ENCODE measurements at regions not wholly inside any gene's neighbourhood (a gene's known extent, or its start where the extent isn't known, plus 50 kb on each side); places are given as distances from the start of the nearest gene placed in this dataset.
A peak's percentile ranks its signal among the peaks of the same experiment; 100 is the strongest.
"Not testable (repeated sequence)": the region's sequence is repeated elsewhere in the genome, so short reads cannot be mapped to it uniquely, and the experiment has no call there.

DNA sequence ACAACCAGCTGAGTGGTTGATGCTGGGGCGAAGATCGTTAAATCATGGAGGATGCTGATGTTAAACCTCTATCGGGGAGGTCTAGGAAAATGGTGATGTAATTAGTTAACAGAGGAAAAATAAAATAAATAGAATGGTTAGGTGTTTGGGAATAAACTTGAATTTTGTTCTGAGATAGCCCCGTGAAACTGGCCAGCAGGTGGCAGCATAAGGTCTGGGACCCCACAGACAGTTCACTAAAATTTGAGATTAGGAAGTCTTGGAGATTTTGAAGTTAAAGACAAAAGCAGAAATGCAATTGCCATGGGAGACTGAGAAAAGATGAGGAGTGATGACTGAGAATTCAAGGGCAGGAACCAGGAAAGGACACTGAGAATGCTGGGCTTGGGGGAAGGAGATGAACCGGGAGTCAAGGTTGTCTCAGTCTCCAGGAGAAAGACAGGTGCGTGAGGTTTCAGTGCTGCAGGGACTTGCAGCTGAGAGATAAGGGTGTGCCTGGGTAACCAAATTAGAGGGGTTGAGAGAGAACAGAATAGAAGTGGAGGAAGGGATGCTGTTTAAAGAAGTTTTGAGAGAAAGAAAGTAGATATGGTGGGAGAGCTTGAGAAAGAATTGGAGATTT lies 248.0 kb downstream of the ZNF92 start:
- H3K36me3 ChIP-seq (ENCODE audit: control insufficient read depth, insufficient read depth, low read length); H3K4me3 ChIP-seq (ENCODE audit: low read depth, low read length); POLR2A ChIA-PET; H3K27me3 ChIP-seq (ENCODE audit: control insufficient read depth, insufficient read depth, low read length); DNase-seq (ENCODE audit: low read depth): not testable (repeated sequence)
- CTCF ChIA-PET, result interaction anchor here (0.7 to 1.0 kb wide), 3 partner anchors 29 to 671 kb away, joined by 3 to 4 read pairs (median 3); no protein-coding TSS in a partner anchor
- peak; percentile 61 for TF ChIP-seq CTCF (IDR thresholded peaks at IDR 0.05; ENCODE audit: insufficient read depth, low read depth, low read length)

GRCh38 chr7:65631236-65631635 lies 241.6 kb upstream of the VKORC1L1 start:
- H3K27me3 ChIP-seq (ENCODE audit: control insufficient read depth, insufficient read depth, low read length); CTCF ChIA-PET; H3K36me3 ChIP-seq (ENCODE audit: control insufficient read depth, insufficient read depth, low read length); H3K4me3 ChIP-seq (ENCODE audit: low read depth, low read length); POLR2A ChIA-PET; DNase-seq (ENCODE audit: low read depth): not testable (repeated sequence)

DNA sequence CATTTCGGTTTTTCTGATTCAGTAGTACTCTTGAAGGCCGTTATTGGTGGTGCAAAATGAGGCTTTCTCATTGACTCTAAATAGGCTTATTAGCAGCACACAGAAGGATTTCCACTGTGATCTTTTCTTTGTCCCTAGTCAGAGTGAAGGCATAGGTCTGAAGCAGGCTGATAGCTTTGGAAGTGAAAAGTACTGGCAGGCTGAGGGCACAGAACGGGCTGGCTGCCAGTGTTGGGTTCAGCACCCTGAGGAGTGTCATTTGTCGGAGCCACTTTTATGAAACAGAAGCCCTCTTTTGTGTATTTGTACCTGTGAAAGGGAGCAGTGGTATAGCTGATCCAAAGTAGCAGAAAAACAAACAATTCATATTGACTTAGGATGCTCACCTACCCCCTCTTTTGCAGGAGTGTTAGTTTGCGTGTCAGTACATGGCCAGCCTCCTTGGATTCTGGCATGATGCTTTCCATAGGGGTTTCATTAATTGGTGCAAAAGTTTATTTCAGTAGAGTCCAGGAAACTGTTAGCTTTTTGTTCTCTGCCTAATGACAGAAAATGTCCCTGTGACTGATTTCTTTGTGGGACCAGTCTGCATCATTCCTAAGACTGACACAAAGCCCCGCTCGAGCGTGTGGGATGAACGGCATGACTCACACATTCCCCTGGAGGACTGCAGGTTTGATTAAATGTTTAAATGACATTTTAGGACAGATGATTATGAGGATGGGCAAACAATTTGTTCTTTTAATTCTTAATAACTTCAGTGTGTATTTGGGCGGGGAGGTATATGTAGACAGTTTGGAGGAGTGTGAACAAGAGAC lies 239.1 kb upstream of the VKORC1L1 start:
- H3K4me3 ChIP-seq (ENCODE audit: low read depth, low read length); CTCF ChIA-PET; H3K27me3 ChIP-seq (ENCODE audit: control insufficient read depth, insufficient read depth, low read length); POLR2A ChIA-PET; H3K36me3 ChIP-seq (ENCODE audit: control insufficient read depth, insufficient read depth, low read length); DNase-seq (ENCODE audit: low read depth): not testable (repeated sequence)

- H3K27me3 ChIP-seq (ENCODE audit: control insufficient read depth, insufficient read depth, low read length); CTCF ChIA-PET; H3K36me3 ChIP-seq (ENCODE audit: control insufficient read depth, insufficient read depth, low read length); DNase-seq (ENCODE audit: low read depth); POLR2A ChIA-PET; H3K4me3 ChIP-seq (ENCODE audit: low read depth, low read length): not testable (repeated sequence)
Observed at GRCh38 chr7:65638918-65639317, 234.0 kb upstream of the VKORC1L1 start.

DNA sequence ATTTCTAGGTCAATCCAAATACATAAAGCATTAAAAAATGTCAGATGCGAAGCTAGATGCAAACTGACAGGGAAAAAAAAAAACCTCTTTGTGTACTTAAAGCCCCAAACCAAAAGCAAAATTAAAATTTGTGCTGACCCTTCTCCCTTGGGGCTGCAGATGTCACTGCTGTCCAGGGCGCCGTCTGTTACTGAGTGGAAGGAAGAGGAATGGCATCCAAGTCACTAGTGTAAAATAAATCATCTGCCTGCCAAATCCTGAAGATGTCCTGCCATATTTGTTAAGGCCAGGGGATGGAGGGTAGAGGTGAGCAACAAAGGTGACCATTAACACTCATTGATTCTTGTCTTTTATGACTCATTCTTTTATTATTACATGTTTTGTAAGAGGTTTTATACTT lies 233.2 kb upstream of the VKORC1L1 start:
- H3K4me3 ChIP-seq (ENCODE audit: low read depth, low read length); POLR2A ChIA-PET; CTCF ChIA-PET; H3K36me3 ChIP-seq (ENCODE audit: control insufficient read depth, insufficient read depth, low read length); DNase-seq (ENCODE audit: low read depth); H3K27me3 ChIP-seq (ENCODE audit: control insufficient read depth, insufficient read depth, low read length): not testable (repeated sequence)

DNA sequence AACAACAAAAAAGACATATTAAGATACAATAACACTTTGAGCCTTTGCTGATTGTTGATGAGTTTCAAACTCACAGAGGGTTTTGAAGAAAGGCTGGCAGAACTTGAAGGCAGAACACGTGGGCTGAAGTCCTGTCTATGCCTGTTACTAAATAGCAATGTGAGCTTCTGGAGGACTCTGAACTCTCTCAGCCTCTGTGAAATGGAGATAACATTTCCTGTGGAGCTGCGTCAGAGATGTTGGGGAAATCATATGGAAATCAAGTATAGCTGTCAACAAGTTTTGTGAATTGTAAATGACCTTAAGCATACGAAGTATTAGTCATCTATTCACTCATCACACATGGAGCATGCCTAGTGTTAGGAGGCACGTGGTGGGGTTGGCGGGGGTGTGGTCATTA lies 229.4 kb upstream of the VKORC1L1 start:
- DNase-seq (ENCODE audit: low read depth); POLR2A ChIA-PET; H3K27me3 ChIP-seq (ENCODE audit: control insufficient read depth, insufficient read depth, low read length); CTCF ChIA-PET; H3K4me3 ChIP-seq (ENCODE audit: low read depth, low read length); H3K36me3 ChIP-seq (ENCODE audit: control insufficient read depth, insufficient read depth, low read length): not testable (repeated sequence)

- CTCF ChIA-PET; POLR2A ChIA-PET; DNase-seq (ENCODE audit: low read depth); H3K4me3 ChIP-seq (ENCODE audit: low read depth, low read length); H3K36me3 ChIP-seq (ENCODE audit: control insufficient read depth, insufficient read depth, low read length); H3K27me3 ChIP-seq (ENCODE audit: control insufficient read depth, insufficient read depth, low read length): not testable (repeated sequence)
Observed at GRCh38 chr7:65647153-65647964, 225.5 kb upstream of the VKORC1L1 start.

DNA sequence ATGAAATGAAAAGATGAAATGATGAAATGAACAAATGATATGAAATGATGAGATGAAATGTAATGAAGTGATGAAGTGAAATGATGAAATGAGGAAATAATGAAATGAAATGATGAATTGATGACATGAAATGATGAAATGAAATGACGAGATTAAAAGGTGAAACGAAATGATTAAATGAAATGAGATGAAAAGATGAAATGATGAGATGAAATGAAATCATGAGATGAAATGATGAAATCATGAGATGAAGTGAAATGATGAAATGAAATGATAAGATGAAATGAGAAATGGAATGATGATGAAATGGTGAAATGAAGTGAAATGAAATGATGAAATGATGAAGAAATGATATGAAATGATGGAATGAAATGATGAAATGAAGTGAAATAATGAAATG lies 221.7 kb upstream of the VKORC1L1 start:
- H3K27me3 ChIP-seq (ENCODE audit: control insufficient read depth, insufficient read depth, low read length); POLR2A ChIA-PET; DNase-seq (ENCODE audit: low read depth); CTCF ChIA-PET; H3K36me3 ChIP-seq (ENCODE audit: control insufficient read depth, insufficient read depth, low read length); H3K4me3 ChIP-seq (ENCODE audit: low read depth, low read length): not testable (repeated sequence)

GRCh38 chr7:65651826-65652592 lies 220.9 kb upstream of the VKORC1L1 start:
- H3K4me3 ChIP-seq (ENCODE audit: low read depth, low read length); DNase-seq (ENCODE audit: low read depth); CTCF ChIA-PET; POLR2A ChIA-PET; H3K27me3 ChIP-seq (ENCODE audit: control insufficient read depth, insufficient read depth, low read length); H3K36me3 ChIP-seq (ENCODE audit: control insufficient read depth, insufficient read depth, low read length): not testable (repeated sequence)

- H3K36me3 ChIP-seq (ENCODE audit: control insufficient read depth, insufficient read depth, low read length); H3K4me3 ChIP-seq (ENCODE audit: low read depth, low read length); CTCF ChIA-PET; POLR2A ChIA-PET; DNase-seq (ENCODE audit: low read depth); H3K27me3 ChIP-seq (ENCODE audit: control insufficient read depth, insufficient read depth, low read length): not testable (repeated sequence)
Observed at GRCh38 chr7:65652669-65653068, 220.2 kb upstream of the VKORC1L1 start.

DNA sequence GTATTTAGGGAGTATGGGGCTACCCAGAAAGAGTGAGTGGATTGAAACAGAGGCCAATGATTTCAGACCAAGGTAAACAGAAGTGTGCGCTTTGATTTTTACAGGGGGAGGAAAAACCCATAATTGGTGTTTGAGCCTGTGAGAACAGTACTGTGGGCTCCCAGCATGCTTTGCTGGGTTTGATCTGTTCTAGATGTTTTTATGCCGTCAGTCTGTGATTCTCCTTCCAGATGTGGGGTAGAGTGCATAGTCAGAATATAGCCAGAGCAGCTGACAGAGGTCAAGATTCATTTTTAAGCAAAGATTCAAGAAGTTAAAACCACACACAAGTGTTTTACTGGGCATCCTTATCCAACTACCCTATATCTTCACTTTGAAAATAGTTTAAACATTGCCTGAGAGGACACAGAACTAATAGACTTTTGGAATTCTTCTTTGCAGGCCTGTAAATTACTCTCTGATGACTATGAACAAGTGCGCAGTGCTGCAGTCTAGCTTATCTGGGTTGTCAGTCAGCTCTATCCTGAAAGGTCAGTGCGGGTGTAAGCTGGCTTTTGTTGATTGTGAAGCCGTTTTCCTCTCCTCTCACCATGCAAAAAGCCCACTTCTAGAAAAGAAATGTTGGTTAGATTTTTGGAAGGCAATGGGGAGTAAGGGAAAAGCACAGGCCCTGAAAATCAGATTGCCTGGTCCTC lies 216.2 kb upstream of the VKORC1L1 start:
- H3K27me3 ChIP-seq (ENCODE audit: control insufficient read depth, insufficient read depth, low read length); H3K4me3 ChIP-seq (ENCODE audit: low read depth, low read length); POLR2A ChIA-PET; H3K36me3 ChIP-seq (ENCODE audit: control insufficient read depth, insufficient read depth, low read length); CTCF ChIA-PET; DNase-seq (ENCODE audit: low read depth): not testable (repeated sequence)

All from BJ (cell line).